Sciatic nerve (tissue), 2 donors: ENCODE measurements at regions not wholly inside any gene's neighbourhood (a gene's known extent, or its start where the extent isn't known, plus 50 kb on each side); places are given as distances from the start of the nearest gene placed in this dataset.

Source experiments
- ATAC-seq: fragments of 200-7000 bp; cut with Tn5 transposase; one replicate; pipeline ENCODE4 v1.9.1; 2020; ENCODE audit warnings: mild to moderate bottlenecking, moderate library complexity
- DNase-seq: peaks from one replicate; pipeline ENCODE4 v3.0.0-alpha.2; 2020; ENCODE audit warnings: low spot score
- intact Hi-C: fragments of 100-400 bp; cut with DNase I; formaldehyde crosslinking; loops from one replicate; pipeline ENCODE4 v1.14.2; 2022
- donor health status: DM: no; HTN: no; CAD: no.
- donor health status: DM: no; HTN: no; CAD: no.

- ATAC-seq: no peak
- DNase-seq: no peak
- intact Hi-C loops: no loop called here
Measured at GRCh38 chr1:14302025-14302424, 296.5 kb upstream of the KAZN start.

GRCh38 chr1:14303011-14303410 is 295.5 kb upstream of the KAZN start:
- no peak for ATAC-seq
- intact Hi-C loops: no loop called here
- no peak for DNase-seq

- intact Hi-C loops: no loop called here
- DNase-seq (no peak), ATAC-seq (peak; percentile 95)
Measured at GRCh38 chr1:14304381-14304865, 294.1 kb upstream of the KAZN start.

GRCh38 chr1:14308460-14308859 is 290.0 kb upstream of the KAZN start:
- DNase-seq: no peak
- ATAC-seq: no peak
- intact Hi-C loops: no loop called here

- intact Hi-C loops: no loop called here
- ATAC-seq (no peak), DNase-seq (no peak)
Measured at GRCh38 chr1:14309984-14310383, 288.5 kb upstream of the KAZN start.

- intact Hi-C loops: no loop called here
- ATAC-seq (no peak), DNase-seq (no peak)
Measured at GRCh38 chr1:14310476-14310875, 288.0 kb upstream of the KAZN start.

- intact Hi-C loops: no loop called here
- no peak for ATAC-seq
- DNase-seq: no peak
Measured at GRCh38 chr1:14313731-14314431, 284.6 kb upstream of the KAZN start.

GRCh38 chr1:14318830-14319229 is 279.7 kb upstream of the KAZN start:
- DNase-seq: no peak
- intact Hi-C loops: no loop called here
- ATAC-seq: no peak

GRCh38 chr1:14320518-14320917 is 278.0 kb upstream of the KAZN start:
- DNase-seq (no peak), ATAC-seq (no peak)
- intact Hi-C loops: no loop called here

GRCh38 chr1:14320986-14321385 is 277.5 kb upstream of the KAZN start:
- no peak for DNase-seq
- intact Hi-C loops: no loop called here
- no peak for ATAC-seq

GRCh38 chr1:14321422-14321821 is 277.1 kb upstream of the KAZN start:
- DNase-seq (no peak), ATAC-seq (no peak)
- intact Hi-C loops: no loop called here

- intact Hi-C loops: no loop called here
- ATAC-seq (peak; percentile 66), DNase-seq (no peak)
Measured at GRCh38 chr1:14323568-14324247, 274.8 kb upstream of the KAZN start.

- DNase-seq: no peak
- ATAC-seq: no peak
- intact Hi-C loops: no loop called here
Measured at GRCh38 chr1:14324248-14324630, 274.2 kb upstream of the KAZN start.

- ATAC-seq (no peak), DNase-seq (no peak)
- intact Hi-C loops: no loop called here
Measured at GRCh38 chr1:14326857-14327256, 271.6 kb upstream of the KAZN start.

- DNase-seq (no peak), ATAC-seq (no peak)
- intact Hi-C loops: no loop called here
Measured at GRCh38 chr1:14328685-14329084, 269.8 kb upstream of the KAZN start.

GRCh38 chr1:14332158-14332557 is 266.3 kb upstream of the KAZN start:
- ATAC-seq (peak; percentile 74), DNase-seq (no peak)
- intact Hi-C loops: no loop called here

GRCh38 chr1:14334336-14335176 is 263.9 kb upstream of the KAZN start:
- intact Hi-C loops: no loop called here
- DNase-seq: no peak
- no peak for ATAC-seq

- intact Hi-C loops: no loop called here
- ATAC-seq: no peak
Measured at GRCh38 chr1:14338509-14338908, 260.0 kb upstream of the KAZN start.

GRCh38 chr1:14339288-14339687 is 259.2 kb upstream of the KAZN start:
- intact Hi-C loops: no loop called here
- ATAC-seq: no peak
- no peak for DNase-seq

More at GRCh38 chr1:14338509-14338908, 260.0 kb upstream of the KAZN start:
- no peak for DNase-seq
